ENCODE measurements at regions not wholly inside any gene's neighbourhood (a gene's known extent, or its start where the extent isn't known, plus 50 kb on each side); places are given as distances from the start of the nearest gene placed in this dataset.
"Not testable (repeated sequence)": the region's sequence is repeated elsewhere in the genome, so short reads cannot be mapped to it uniquely, and the experiment has no call there.

- not testable (repeated sequence) for DNase-seq
These were observed 52.0 kb downstream of the SYT15B start for GRCh38 chr10:47711428-47711827.

DNA sequence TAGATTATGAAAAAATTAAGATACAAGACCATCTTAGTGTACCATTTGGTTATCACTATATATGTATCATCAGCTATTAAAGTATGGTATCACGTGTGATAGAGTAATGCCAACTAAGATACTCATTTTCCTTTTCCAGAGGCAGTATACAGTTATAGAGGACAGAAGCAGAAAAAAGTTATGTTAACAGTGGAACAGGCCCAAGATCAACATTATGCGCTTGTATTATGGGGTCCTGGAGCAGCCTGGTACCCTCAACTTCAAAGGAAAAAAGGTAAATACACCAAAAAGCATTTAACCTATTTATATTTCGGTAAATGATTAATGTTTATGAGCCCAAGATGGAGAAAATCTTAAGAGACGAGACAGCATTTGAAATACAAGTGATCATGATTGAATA is 52.9 kb downstream of the SYT15B start:
- DNase-seq: not testable (repeated sequence)

- DNase-seq: not testable (repeated sequence)
These were observed 57.5 kb downstream of the SYT15B start for GRCh38 chr10:47705698-47706414.

- DNase-seq: not testable (repeated sequence)
These were observed 62.1 kb downstream of the SYT15B start for GRCh38 chr10:47701285-47701684.

DNA sequence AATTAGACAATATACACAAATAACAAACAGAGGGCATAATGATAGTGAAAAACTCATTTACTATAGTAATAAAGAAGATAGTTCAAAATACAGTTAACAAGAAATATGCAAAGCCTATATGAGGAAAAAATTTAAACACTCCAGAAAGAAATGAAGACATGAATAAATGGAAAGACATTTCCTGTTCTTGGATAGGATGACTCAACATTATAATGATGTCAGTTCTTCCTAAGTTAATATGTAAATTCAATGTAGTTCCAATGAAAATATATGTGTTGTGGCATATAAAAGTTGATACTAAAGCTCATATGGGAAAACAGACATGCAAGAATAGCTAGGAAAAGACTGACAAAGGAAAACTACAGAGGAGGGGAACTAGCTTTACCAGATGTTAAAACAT is 63.5 kb downstream of the SYT15B start:
- not testable (repeated sequence) for DNase-seq

DNA sequence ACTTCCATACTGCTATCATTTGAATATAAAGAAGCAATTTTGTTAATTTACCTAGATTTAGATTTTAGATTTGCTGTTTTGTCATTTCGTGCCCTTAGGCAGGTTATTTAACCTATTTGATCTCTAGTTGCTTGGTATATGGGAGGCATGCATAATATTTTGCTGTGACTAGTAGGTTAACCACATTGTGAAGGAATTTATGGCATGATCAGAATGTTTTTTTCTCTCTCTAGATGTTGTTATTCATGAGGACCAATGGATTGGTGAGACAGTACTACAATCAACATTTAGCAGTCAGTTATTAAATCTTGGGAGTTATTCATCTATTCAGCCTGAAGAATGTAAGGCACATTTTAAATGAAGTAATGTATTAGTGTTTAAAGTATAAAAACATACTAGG is 67.2 kb downstream of the SYT15B start:
- not testable (repeated sequence) for DNase-seq

DNA sequence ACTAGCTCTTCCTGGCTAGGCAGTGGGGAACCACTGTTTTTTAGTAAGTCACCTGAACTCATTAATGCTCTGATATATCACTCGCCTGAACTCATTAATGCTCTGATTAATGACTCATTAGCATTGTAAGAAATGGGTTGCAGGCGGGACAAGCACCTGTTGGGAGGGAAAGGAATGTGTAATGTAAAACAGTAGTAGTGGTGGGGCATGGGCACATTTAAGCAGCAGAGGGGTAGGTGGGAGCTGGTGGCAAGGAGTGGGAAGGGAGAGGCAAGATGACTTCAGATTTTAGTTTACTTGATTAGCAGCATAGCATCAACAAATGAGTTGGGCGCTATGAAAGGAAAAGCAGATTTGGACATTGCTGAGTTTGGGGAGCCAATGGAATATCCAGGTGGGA is 68.2 kb downstream of the SYT15B start:
- not testable (repeated sequence) for DNase-seq

- not testable (repeated sequence) for DNase-seq
These were observed 73.1 kb downstream of the SYT15B start for GRCh38 chr10:47690304-47690703.

DNA sequence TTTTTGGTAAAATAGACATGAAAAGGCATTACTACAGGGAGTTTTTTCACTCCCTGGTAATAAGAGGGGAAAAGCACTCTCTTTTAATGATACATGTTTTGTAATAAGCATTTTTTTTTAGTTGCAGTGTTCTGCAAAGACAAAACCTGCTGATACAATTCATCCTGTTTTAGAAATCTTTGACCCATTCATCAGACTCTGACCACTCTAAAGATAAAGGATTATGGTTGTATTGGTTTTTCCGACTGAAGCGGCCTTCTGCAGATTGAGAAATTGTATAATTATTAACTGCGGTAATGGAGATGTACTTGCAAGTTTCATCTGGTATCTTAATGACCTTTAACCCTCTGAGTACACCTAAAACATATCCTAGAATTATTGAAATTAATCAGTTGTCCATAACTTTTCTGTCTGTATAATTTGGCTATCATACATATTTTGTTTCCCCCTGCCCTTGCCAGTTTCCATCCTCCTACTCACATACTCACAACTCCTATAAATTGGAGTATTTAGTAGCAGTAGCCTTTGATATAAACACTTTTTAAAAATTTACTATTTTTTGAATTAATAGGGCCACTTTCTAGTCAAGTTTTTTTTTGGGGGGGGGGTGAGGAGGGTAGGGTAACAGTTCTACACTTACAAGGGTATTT is 79.4 kb downstream of the SYT15B start:
- DNase-seq: not testable (repeated sequence)

DNA sequence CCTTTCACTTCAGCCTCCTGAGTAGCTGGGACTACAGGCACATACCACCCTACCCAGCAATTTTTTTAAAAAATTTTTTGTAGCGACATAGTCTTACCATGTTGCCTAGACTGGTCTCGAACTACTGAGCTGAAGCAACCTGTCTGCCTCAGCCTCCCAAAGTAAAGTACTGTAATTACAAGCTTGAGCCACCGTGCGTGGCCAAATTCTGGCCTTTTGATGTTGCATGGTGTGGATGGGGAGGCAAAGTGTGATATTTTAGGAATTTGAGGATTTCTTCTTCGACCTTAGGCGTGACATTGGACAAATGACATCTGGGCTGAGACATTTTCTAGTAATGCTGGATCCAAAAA is 81.8 kb downstream of the SYT15B start:
- not testable (repeated sequence) for DNase-seq

- DNase-seq: not testable (repeated sequence)
These were observed 82.3 kb downstream of the SYT15B start for GRCh38 chr10:47680848-47681637.

- not testable (repeated sequence) for DNase-seq
These were observed 87.3 kb downstream of the SYT15B start for GRCh38 chr10:47676102-47676501.

DNA sequence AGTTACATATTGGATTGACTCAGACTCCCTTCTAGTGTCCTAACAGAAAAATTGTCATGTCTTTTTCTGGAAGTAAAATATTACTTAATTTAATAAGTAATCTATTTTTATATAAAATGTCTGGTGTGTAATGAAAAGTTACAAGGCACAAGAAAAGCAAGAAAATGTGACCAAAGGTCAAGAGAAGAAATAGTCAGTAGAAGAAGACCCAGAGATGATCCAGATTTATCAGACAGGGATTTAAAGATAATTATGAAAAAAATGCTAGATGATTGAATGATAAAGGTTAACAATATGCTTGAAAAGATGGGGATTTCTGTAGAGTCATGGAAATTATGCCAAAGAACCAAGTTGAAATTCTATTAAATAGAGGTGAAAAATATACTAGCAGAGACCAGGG is 87.8 kb downstream of the SYT15B start:
- not testable (repeated sequence) for DNase-seq

DNA sequence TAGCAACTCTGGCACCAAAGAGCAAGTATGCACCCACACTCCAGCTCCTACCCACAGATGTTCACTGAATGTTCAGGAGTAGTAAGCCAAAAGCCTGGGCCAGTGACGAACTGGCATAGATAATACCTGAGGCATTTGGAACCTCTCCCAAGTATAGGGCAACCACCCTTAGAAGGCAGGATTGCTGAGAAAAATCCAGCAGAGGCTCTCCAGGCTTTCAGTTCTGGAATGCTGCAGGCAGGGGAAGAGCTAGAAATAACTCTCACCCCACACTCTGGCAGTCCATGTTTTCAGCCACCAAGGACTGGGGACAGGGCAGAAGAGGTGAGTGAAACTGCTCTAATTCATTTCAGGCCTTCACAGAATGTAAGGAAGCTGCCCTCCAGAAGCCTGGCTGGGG is 90.3 kb downstream of the SYT15B start:
- not testable (repeated sequence) for DNase-seq

GRCh38 chr10:47670857-47671256 is 92.5 kb downstream of the SYT15B start:
- peak; percentile 21 for DNase-seq

- not testable (repeated sequence) for DNase-seq
These were observed 101.3 kb downstream of the SYT15B start for GRCh38 chr10:47661955-47662577.

DNA sequence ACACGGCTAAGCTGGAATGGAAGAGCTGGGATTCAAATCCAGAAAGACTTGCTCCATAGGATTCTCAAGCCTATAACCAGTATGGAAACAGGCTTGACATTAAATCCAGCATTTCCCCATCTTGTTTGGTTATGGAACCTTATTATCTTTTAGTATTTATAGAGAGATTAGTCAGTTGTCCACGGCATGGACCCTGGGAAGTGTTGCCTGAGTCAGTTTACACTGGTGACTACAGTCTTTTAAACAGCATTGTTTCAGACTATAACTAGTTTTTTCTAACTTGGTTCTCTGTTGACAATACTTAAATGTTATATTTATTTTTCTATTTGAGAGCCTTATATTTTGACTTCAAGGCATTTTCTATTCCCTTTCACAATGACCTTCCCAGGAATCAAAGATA is 106.7 kb downstream of the SYT15B start:
- not testable (repeated sequence) for DNase-seq

DNA sequence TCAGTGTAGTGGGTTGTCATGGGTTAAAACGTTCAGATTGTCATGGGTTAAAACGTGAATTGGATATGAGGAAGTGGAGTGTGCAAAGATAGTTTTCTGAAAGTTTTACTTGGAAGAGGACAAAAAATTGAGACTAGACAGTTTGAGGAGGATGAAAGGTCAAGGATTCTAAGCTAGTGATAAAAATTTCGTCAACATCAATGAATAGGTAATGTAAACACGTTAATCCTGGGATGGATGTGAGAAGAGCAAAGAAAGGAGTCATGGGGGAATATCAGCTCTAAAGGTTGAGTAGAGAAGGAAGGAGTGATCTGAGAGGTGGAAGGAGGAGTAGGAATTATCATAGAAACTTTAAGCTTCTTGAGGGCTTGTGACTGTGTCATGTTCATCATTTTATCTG is 109.2 kb downstream of the SYT15B start:
- DNase-seq: not testable (repeated sequence)

DNA sequence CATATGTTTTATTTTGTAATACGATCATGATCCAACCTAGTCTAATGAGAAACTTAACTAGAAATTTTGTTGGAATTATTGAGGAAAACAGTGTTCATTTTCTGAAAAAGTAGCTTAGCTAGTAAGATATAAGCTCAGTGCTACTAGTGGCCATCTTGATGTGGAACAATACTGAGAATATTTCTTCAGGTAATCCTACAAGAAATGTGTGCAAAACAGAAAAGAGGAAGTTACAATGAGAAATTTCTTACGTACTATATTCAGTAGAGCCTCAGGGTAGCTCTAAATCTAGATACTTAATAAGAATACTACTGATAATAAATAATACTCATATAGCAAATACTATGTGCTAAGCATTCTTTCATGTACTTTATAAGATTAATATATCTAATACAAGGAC is 114.8 kb downstream of the SYT15B start:
- DNase-seq: not testable (repeated sequence)

- DNase-seq: not testable (repeated sequence)
These were observed 115.8 kb downstream of the SYT15B start for GRCh38 chr10:47647523-47648101.

GRCh38 chr10:47646686-47647273 is 116.6 kb downstream of the SYT15B start:
- DNase-seq: not testable (repeated sequence)

DNA sequence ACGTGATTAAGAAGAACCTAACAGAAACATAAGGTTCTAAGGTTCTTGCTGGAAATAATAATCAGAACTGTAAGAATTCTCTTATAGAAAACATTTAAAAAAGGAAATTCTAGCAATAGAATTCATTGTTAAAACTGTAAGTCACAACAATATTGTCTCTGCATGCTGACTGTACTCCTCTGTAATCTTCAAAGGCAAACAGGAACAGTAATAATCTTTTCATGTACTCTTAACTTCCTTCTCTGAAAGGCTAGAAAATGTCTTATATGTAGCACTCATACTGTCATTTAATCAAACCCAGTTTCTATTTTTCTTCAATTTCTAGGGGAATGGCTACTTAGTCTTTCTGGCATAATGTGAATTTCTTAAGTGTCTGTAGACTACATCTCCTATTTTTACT is 103.5 kb upstream of the AGAP9 start:
- not testable (repeated sequence) for DNase-seq

Measured in GF-D8 (cell line).